Gastroesophageal sphincter (tissue), 3 donors: ENCODE measurements at regions not wholly inside any gene's neighbourhood (a gene's known extent, or its start where the extent isn't known, plus 50 kb on each side); places are given as distances from the start of the nearest gene placed in this dataset.

Experiments used
- EP300 ChIP-seq: sonication (generic); formaldehyde crosslinking; IDR thresholded peaks from one replicate; pipeline ENCODE4 v1.6.1; 2017; ENCODE audit warnings: antibody characterized with exemption, mild to moderate bottlenecking
- POLR2A ChIP-seq, 2 donors: fragments of 450-650 bp; IDR thresholded peaks; one replicate each; pipeline ENCODE4 v1.6.1; 2017; ENCODE audit warnings: antibody characterized with exemption in 2 of 2, mild to moderate bottlenecking in 2 of 2, moderate library complexity in 1 of 2
- TF ChIP-seq, protein P1 (sequence below), 4 experiments: fragments of 200-600 bp in 2 of 4; fragments of 450-650 bp in 2 of 4; sonication (generic) in 1 of 4; IDR thresholded peaks; one replicate each; pipeline ENCODE4 v1.5.1; 2017 to 2019; ENCODE audit warnings: antibody characterized with exemption in 4 of 4, mild to moderate bottlenecking in 2 of 4, moderate library complexity in 2 of 4

DNA sequence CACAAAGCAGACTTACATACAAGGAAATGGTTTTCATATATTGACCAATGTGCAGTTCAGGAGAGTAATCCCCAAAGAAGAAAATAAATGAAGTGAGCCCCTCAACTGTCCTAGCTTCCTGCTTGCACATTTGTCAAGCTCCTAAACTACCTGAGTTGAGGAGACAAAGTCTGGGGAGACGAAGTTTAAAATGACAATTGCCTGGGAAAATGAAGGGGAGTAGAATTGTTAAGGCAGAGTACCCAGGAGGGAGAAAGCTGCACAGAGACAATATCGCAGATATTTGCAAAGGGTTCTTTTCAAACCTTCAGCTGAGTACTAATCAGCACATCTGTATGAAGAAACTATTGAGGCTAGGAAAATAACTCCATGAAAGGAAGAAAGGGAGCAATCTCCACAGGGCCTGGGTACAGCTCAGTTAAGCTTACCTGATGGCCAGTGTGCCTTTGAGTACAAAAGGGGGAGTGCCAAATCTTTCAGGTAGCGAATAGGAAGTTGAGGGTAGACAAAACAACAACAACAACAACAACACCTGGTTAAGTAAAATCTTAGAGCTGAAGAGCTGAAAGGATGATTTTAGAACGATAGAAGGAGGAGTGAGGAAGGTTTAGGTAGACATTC, 1700.1 kb upstream of the PRR20A start:
- TF ChIP-seq, protein P1, sequence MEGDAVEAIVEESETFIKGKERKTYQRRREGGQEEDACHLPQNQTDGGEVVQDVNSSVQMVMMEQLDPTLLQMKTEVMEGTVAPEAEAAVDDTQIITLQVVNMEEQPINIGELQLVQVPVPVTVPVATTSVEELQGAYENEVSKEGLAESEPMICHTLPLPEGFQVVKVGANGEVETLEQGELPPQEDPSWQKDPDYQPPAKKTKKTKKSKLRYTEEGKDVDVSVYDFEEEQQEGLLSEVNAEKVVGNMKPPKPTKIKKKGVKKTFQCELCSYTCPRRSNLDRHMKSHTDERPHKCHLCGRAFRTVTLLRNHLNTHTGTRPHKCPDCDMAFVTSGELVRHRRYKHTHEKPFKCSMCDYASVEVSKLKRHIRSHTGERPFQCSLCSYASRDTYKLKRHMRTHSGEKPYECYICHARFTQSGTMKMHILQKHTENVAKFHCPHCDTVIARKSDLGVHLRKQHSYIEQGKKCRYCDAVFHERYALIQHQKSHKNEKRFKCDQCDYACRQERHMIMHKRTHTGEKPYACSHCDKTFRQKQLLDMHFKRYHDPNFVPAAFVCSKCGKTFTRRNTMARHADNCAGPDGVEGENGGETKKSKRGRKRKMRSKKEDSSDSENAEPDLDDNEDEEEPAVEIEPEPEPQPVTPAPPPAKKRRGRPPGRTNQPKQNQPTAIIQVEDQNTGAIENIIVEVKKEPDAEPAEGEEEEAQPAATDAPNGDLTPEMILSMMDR (IDR thresholded peaks at IDR 0.05): no peak
- TF ChIP-seq POLR2A (IDR thresholded peaks at IDR 0.05): no peak
- no peak for TF ChIP-seq EP300
